Posterior cingulate gyrus (tissue), 11 donors: ENCODE measurements at regions not wholly inside any gene's neighbourhood (a gene's known extent, or its start where the extent isn't known, plus 50 kb on each side); places are given as distances from the start of the nearest gene placed in this dataset.
"Not testable (repeated sequence)": the region's sequence is repeated elsewhere in the genome, so short reads cannot be mapped to it uniquely, and the experiment has no call there.

Experiments used
- DNase-seq, 10 donors: peaks; one replicate each; pipeline versions ENCODE4 v3.0.0 to v3.0.0-alpha.2; 2020 to 2021; ENCODE audit warnings: mixed read lengths in 3 of 10
- intact Hi-C: fragments of 100-400 bp; cut with DNase I; formaldehyde crosslinking; loops from one replicate; pipeline ENCODE4 v1.15.1; 2023

DNA sequence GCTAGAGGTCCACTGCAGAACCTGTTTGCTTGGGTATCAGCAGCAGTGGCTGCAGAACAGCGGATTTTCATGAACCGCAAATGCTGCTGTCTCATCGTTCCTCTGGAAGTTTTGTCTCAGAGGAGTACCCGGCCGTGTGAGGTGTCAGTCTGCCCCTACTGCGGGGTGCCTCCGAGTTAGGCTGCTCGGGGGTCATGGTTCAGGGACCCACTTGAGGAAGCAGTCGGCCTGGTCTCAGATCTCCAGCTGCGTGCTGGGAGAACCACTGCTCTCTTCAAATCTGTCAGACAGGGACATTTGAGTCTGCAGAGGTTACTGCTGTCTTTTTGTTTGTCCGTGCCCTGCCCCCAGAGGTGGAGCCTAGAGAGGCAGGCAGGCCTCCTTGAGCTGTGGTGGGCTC, 109.5 kb upstream of the TMEM196 start:
- intact Hi-C loops, DNase-seq: not testable (repeated sequence)

DNA sequence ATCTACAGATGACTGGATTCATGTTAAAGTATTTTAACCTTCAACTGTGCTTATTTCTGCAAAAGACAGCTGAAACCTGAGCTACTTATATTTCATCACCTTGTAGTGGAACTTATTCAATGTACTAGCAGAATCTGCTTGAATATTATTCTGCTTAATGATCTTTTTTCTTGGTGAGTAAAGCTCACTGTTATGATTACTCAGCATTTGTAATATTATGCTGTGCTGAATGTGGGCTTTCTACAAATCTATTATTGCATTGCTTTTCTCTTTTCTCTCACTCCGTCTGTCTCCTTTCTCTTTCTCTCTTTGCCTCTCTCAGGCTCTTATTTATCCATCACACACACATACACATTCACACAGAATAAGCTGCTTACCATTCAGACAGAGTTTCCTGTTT, 98.7 kb upstream of the TMEM196 start:
- no peak for DNase-seq
- intact Hi-C loops = no loop called here

DNA sequence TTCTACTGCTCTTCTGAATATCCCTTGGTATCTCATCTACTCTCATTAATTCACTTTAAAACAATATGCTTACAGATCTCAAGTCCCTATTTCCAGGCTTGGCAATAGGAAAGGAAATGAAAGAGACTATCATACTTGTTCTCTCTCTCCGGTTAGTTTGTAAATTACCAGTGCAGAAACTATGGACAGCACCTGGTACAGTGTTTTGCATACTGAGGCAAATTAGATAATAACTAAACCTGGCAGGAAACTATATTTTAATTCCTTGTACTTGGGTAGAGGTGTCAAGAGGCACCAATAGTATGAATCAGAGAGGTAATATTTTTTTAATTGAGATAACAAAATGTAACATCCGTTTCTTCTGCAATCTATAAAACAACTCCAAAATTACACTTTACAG, 97.7 kb upstream of the TMEM196 start:
- intact Hi-C loops = no loop called here
- no peak for DNase-seq

DNA sequence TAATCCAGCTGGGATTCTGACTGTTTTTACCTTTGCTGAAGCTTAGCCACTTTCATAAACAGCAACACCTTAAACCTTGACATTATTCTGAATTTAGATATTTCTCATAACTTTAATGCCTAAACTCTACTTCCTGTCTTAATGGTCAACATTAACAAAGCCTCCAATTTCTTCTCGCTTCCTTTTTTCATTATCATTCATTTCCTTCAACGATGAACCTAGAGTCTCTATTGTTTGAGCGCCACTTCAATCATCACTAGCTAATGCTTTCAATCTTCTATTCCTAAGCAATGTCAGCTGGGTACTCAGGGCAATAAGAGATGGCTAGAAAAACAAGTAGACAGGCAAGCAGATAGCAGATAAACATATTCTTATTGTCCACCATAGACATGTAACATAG, 96.6 kb upstream of the TMEM196 start:
- no peak for DNase-seq
- intact Hi-C loops = no loop called here

DNA sequence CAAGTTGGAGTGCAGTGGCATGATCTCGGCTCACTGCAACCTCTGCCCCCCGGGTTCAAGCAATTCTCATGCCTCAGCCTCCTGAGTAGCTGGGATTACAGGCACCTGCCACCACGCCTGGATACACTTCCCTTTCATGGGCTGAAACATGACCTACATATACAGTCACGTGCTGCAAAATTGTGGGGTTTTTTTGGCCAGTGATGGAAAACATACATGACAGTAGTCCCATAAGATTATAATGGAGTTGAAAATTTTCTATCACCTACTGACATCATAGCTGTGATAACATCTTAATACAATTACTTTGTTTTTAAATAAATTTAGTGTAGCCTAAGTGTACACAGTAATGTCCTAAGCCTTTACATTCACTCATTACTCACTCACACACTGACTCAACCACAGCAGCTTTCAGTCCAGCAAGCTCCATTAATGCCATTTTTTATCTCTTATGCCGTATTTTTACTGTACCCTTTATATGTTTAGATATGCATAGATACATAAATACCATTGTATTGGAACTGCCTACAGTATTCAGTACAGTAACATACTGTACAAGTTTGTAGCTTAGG, 79.9 kb upstream of the TMEM196 start:
- DNase-seq = no peak
- intact Hi-C loops = no loop called here

DNA sequence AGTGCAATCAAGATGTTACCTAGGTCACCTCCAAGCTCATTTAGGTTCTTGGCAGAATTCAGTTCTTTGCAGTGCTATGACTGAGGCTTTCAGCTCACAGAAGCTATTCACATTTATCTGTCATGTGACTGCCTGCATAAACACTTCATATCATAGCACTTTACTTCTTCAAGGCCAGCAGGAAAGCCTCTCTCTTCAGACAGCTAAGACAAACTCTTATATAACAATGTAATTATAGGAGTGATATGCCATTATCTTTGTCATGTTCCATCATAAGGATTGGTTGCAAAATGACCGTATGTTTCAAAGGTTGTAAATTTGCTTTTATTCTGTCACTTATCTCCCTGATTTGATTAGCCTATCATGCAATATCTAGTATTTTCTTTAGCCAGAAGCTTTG, 78.8 kb upstream of the TMEM196 start:
- intact Hi-C loops = no loop called here

DNA sequence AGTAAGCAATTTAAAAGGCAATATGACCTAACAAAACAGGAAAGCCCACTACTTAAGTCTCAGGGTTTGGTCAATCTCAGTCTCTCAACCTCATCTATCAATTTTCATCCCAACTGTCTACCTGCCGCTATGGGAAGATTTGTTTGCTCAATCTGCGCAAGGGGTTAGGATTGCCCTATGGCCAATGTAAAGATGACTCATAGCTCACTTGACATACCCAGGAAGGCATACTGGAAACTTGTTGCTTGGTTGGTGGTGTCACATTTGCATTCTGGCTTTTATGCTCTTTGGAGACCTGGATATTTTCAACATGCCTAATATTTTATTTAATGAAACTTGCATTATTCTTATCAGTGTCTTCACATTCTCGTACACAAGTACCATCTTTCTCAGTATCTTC, 78.1 kb upstream of the TMEM196 start:
- intact Hi-C loops = no loop called here

More for the DNA sequence above, 78.8 kb upstream of the TMEM196 start:
- no peak for DNase-seq

DNA sequence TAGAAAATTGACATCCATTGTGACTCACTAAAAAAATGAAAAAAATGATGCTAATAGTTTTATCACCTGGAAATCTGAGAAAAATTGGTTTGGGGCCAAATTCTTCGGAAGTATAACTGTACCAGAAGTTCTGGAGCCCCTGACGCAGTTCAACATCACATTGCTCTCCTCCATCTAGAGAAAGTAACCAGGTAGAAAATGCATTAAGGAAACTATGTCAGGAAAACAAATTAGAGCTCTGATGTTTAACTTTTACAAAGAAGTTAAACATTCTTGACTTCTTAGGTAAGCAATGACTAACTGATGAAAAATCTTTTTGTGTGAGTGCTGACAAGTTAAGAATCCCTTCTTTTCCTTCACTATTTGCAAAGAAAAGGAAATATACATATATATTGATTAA, 61.1 kb upstream of the TMEM196 start:
- intact Hi-C loops = no loop called here
- DNase-seq = no peak

More for the DNA sequence above, 78.1 kb upstream of the TMEM196 start:
- DNase-seq = no peak

DNA sequence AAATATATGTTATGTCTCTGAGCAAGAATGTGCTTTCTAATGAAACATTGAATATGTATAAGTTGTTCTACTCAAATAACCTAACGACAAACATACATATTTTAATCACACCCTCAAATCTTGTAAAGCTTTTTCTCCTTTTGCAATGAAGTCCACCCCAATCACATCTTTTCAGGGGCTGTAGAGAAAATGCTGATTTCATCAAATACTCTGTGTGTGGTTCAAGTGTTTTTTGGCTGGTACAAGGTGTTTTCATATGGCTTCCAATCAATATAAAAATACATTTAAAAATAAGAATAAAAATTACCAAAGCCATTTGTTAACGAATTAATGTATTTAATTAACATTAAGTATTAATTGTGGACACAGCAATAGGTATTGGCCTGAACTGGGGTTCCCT, 57.2 kb upstream of the TMEM196 start:
- intact Hi-C loops = no loop called here
- DNase-seq = no peak
